Spleen (tissue), 7 donors: ENCODE measurements at regions not wholly inside any gene's neighbourhood (a gene's known extent, or its start where the extent isn't known, plus 50 kb on each side); places are given as distances from the start of the nearest gene placed in this dataset.

Source experiments
- CTCF ChIP-seq, 11 experiments: fragments of 200-600 bp in 7 of 11; fragments of 450-650 bp in 4 of 11; sonication (generic) in 4 of 11; IDR thresholded peaks in 8 of 11; conservative IDR thresholded peaks in 3 of 11; 1 replicate in 7 of 11; 2 replicates in 4 of 11; pipeline versions ENCODE4 v1.4.0 to v1.8.0; 2016 to 2021; ENCODE audit warnings: antibody characterized with exemption in 11 of 11, inconsistent platforms in 4 of 11, mild to moderate bottlenecking in 1 of 11
- POLR2A ChIP-seq, 3 donors: fragments of 450-650 bp; IDR thresholded peaks; one replicate each; pipeline ENCODE4 v1.5.1; 2017; ENCODE audit warnings: antibody characterized with exemption in 3 of 3, mild to moderate bottlenecking in 1 of 3
- donor health status: DM: no; HTN: no; CAD: no; lungs with moderate emphysema.
- donor health status: DM: no; HTN: no; CAD: no.
- donor health status: DM: no; HTN: no; CAD: no.

- TF ChIP-seq CTCF (IDR thresholded peaks at IDR 0.05 in 8 of 11, conservative IDR thresholded peaks at IDR 0.05 in 3 of 11) (no peak), POLR2A (IDR thresholded peaks at IDR 0.05) (no peak)
These were observed 843.1 kb downstream of the SOCS6 start for GRCh38 chr18:71131918-71132317.
